ENCODE measurements at regions not wholly inside any gene's neighbourhood (a gene's known extent, or its start where the extent isn't known, plus 50 kb on each side); places are given as distances from the start of the nearest gene placed in this dataset.
"Not testable (repeated sequence)": the region's sequence is repeated elsewhere in the genome, so short reads cannot be mapped to it uniquely, and the experiment has no call there.

GRCh38 chr5:79924936-79925893 lies 65.8 kb downstream of the MTX3 start:
- DNase-seq = peak; percentile 23

GRCh38 chr5:79923431-79923830 lies 67.6 kb downstream of the MTX3 start:
- no peak for DNase-seq

GRCh38 chr5:79922626-79923025 lies 68.4 kb downstream of the MTX3 start:
- DNase-seq = no peak

- not testable (repeated sequence) for DNase-seq
These were observed 83.6 kb downstream of the MTX3 start for GRCh38 chr5:79907452-79907851.

- not testable (repeated sequence) for DNase-seq
These were observed 88.5 kb downstream of the MTX3 start for GRCh38 chr5:79902571-79902970.

GRCh38 chr5:79901631-79902030 lies 89.4 kb downstream of the MTX3 start:
- no peak for DNase-seq

GRCh38 chr5:79898611-79899010 lies 92.5 kb downstream of the MTX3 start:
- no peak for DNase-seq

GRCh38 chr5:79893976-79894375 lies 97.1 kb downstream of the MTX3 start:
- no peak for DNase-seq

- DNase-seq = no peak
These were observed 97.6 kb downstream of the MTX3 start for GRCh38 chr5:79893485-79893884.

GRCh38 chr5:79890930-79891249 lies 100.2 kb downstream of the MTX3 start:
- DNase-seq = no peak

- DNase-seq = no peak
These were observed 100.7 kb downstream of the MTX3 start for GRCh38 chr5:79890119-79890929.

GRCh38 chr5:79888643-79889042 lies 102.4 kb downstream of the MTX3 start:
- DNase-seq = no peak

- DNase-seq = no peak
These were observed 104.0 kb downstream of the MTX3 start for GRCh38 chr5:79886925-79887655.

GRCh38 chr5:79886456-79886855 lies 104.6 kb downstream of the MTX3 start:
- no peak for DNase-seq

- DNase-seq = not testable (repeated sequence)
These were observed 111.2 kb downstream of the MTX3 start for GRCh38 chr5:79879880-79880279.

- peak; percentile 34 for DNase-seq
These were observed 112.2 kb downstream of the MTX3 start for GRCh38 chr5:79878721-79879336.

- DNase-seq = no peak
These were observed 112.9 kb downstream of the MTX3 start for GRCh38 chr5:79878136-79878679.

- DNase-seq = no peak
These were observed 114.6 kb downstream of the MTX3 start for GRCh38 chr5:79876456-79876855.

- DNase-seq = no peak
These were observed 115.8 kb downstream of the MTX3 start for GRCh38 chr5:79875230-79875629.

GRCh38 chr5:79873187-79873586 lies 117.9 kb downstream of the MTX3 start:
- DNase-seq = no peak

- DNase-seq = no peak
These were observed 118.8 kb downstream of the MTX3 start for GRCh38 chr5:79872291-79872690.

- no peak for DNase-seq
These were observed 119.5 kb downstream of the MTX3 start for GRCh38 chr5:79871364-79872120.

Data from activated CD8-positive, alpha-beta memory T cell treated with anti-CD3 and anti-CD28 coated beads, Interleukin-2, amount 50 U/mL, for 4 hours (primary cell).